ENCODE measurements at regions not wholly inside any gene's neighbourhood (a gene's known extent, or its start where the extent isn't known, plus 50 kb on each side); places are given as distances from the start of the nearest gene placed in this dataset.
"Not testable (repeated sequence)": the region's sequence is repeated elsewhere in the genome, so short reads cannot be mapped to it uniquely, and the experiment has no call there.

DNA sequence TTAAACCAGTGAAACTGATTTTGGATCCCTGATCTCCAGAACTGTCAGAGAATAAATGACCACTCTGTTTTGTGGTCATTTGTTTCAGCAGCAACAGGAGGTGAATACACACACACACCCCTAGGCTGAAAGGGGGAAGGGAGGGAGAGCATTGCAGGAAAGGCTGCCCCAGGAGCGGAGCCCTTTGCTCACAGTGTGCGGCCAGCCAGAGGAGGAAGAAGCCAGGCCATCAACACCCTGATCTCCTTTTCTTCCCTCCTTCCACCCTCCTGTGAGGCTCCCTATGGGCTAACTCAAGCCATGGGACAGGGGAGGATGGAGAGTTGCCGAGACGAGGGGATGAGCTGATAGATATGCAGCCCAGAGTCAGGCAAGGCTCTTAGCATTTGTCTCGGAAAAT, 211.9 kb downstream of the TBX5 start:
- in situ Hi-C loops (cut with HindIII; ENCODE audit: low sequenced_read_pairs): no loop called here

DNA sequence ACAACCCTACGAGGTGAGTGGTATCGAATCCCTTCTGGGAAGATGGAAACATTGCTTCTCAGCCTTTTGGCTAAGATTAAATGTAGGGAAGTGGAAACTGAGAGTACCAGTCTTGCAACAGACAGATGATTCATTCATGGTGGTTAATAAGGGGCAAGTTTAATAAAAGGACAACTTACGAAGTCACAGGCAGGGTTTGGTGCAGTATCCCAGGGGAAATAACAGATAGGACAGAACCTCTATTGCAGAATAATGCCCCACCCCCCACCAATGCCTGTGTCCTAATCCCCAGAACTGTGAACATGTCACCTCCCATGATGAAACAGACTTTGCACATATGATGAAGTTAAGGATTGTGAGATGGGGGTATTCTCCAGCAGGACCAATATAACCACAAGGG, 212.5 kb downstream of the TBX5 start:
- in situ Hi-C loops (cut with HindIII; ENCODE audit: low sequenced_read_pairs): no loop called here

DNA sequence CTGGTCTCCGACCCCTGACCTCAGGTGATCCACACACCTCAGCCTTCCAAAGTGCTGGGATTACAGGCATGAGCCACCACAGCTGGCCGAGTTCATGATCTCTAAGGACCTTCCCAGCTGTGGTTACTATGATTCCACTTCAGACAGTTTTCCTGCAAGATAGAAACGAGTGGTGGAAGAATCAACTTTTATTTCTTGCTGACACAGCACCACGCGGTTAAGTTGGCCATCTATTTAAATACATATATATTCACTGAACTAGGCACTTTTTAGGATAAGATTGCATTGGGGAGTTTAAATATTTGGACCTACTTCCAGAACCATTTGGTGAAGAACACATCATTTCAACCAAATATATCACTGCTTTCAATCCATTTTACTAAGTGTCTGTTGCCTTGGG, 213.4 kb downstream of the TBX5 start:
- in situ Hi-C loops (cut with HindIII; ENCODE audit: low sequenced_read_pairs): no loop called here

DNA sequence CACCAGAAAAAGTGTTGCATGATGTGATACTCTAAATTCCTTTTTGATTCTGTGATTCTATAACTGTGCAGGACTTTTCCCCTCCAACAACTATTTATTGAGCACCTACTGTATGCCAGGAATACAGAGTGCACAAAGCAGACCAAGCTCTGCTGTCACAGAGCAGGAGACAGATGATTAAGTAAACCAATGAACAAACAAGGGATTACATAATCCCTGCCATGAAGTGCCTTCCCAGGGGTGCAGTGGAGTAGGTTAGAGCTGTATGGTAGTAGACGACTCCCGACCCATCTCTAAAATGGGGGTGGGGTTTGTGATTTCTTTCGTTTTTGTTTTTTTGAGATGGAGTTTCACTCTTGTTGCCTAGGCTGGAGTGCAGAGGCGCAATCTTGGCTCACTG, 213.9 kb downstream of the TBX5 start:
- in situ Hi-C loops (cut with HindIII; ENCODE audit: low sequenced_read_pairs): no loop called here

DNA sequence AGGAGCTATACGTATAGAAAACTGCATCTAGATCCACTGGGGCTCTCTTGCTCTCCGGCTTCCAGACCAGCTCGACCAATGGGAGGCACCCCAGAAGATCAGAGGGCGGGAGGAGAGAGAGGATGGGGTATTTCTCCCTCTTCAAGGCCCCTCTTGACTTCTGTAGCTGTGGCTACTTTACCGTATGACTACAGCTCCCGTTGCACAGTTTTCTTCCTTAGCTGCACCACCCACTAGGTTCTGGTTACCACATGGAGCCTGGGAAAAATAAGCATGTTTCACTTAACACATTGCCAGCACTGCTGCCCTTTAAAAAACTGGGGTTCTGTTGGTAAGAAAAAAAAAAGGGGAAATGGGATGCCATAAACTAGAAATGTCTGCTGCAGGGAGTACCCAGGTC, 214.4 kb downstream of the TBX5 start:
- in situ Hi-C loops (cut with HindIII; ENCODE audit: low sequenced_read_pairs): no loop called here

DNA sequence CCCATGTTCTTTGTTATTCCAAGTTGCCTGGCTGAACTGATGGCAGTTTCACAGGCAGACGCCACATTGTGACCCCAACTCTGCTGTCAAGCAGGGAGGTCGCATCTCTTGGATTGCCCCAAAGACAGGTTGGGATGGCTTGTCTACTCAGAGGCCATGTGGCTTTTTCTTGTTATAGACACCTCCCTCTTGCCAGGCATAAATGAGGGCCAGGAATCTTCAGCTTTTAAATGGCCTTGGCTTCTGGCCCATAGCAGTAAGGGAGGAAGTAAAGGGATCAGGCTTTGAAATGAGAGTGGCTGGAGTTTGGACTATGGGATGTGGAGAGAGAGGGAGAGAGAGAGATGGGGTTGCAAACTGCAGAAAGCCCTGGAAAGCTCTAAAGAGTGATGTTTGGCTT, 215.0 kb downstream of the TBX5 start:
- in situ Hi-C loops (cut with HindIII; ENCODE audit: low sequenced_read_pairs): no loop called here

DNA sequence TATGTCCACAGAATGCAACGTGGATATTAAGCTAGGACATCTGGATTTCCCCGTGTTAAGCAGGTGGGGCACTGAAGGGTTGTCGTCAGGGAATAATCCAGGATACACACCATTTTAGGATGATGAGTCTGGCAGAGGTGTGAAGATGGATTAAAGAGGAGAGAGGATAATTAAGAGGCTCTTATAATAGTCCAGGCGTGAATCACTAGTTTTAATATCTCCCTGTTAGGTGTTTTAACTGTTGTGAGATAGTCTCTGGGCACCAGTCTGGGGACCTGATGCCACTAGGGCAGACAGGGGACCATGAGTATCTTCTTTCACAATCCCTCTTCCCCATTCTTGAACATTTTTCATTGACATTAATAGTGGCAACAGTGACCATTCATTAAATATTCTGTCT, 216.7 kb downstream of the TBX5 start:
- in situ Hi-C loops (cut with HindIII; ENCODE audit: low sequenced_read_pairs): no loop called here

DNA sequence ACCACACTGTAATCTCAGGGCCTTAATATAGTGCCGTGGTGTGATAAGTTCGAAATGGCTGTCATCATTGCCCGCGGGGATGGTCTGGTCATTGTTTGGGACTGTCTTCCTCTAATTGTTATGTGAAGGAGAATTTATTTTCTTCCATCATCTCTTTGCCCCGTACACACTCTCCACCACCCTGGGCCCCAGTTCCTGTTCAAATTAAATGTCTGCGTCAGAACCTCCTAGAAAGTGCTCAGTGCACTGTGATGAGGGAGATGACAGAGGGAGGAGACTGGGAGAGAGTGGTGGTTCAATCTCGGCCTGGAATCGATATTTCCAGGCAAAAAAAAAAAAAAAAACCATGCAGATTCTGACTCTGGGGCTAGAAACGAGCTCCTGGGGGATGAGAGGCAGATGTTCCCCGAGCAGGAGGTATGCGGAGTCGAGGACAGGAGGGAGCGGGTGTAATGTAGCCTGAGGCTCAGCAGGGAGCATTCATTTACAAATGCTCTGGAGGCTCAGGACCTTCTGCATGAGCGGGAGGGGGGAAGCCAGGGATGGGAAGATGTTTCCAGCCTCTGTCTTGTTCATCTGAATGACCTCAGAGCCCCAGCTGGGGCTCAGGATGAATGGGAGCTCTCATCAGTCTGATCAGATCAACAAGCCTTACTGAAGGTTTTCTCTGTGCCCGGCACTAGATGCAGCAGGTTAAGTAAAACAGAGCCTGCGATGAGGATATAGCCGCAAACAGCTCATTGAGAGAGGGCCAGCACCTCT, 219.5 kb downstream of the TBX5 start:
- in situ Hi-C loops (cut with HindIII; ENCODE audit: low sequenced_read_pairs): no loop called here

DNA sequence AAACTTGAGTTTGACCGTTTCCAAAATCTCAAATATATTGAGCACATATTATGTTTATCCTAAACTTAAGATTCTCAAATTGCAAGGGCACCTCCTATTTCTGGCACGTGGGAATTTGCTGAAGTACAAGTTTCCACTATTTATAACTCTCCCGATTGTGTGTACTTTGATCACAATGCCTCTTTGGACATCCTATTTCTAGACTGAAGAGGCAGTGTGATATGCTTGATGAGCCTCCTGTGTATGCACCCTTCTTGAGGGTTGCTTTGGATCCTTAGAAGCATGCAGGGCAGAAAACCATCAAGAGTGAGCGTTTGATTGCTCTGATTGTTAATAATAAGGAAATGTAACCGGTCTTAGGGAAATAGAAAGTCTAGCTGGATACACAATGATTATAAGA, 218.9 kb upstream of the RBM19 start:
- in situ Hi-C loops (cut with HindIII; ENCODE audit: low sequenced_read_pairs): no loop called here

DNA sequence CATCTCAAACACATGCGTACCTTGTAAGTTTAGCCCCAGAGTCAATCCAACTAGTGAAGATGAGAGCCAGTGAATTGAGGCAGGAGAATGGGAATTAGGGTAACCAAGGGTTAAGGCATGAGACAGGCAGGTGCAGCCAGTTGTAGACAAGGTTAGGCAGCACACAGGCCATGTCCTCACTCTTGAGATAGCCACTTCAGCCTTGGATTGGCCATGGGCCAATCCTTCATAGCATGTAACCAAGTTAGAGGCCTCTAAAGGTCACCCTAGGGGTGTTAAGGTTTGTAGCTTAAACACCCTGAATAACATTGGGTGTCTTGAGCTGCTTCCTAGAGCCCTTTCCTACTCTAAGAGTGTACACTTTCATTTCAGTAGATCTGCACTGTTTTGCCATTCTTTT, 208.2 kb upstream of the RBM19 start:
- in situ Hi-C loops (cut with HindIII; ENCODE audit: low sequenced_read_pairs): loop anchor here (10.0 kb wide), 1 partner anchor 320 kb away; no protein-coding TSS in a partner anchor

DNA sequence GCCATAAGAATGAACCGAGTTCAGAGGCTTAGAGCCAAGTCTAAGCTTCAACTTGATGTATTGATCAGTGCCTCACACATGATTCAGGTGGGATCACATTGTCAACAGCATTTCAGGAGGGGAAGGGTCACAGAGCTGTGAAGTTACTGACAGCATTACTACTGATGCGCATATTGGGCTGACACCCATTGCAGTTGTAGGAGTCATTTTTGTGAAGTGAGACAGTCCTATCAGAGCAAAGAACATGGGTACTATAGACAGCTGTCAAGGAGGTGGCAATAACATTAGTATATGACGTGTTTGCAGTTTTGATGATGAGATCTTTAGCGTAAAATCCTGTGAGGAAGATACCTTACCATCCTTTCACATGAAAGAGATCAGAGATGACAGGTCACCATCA, 206.0 kb upstream of the RBM19 start:
- in situ Hi-C loops (cut with HindIII; ENCODE audit: low sequenced_read_pairs): loop anchor here (10.0 kb wide), 1 partner anchor 323 kb away; no protein-coding TSS in a partner anchor

DNA sequence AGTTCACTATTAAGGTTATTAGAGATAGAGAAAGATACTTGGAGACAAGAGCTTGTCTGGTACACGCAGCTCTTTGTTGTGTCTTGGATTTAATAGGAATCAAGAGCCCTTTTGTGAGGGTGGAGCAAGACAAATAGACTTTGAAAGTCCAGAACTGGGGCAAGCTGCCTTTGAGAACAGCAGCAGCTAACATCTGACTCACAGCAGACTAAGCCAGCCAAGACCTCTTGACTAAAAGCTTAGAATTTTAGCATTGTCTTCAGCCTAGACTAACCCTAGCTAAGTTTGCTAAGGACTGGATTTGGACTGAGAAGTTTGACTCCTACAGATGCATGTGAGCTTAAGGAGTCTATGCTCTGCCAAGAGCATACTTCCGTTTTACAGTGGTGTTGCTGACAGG, 201.9 kb upstream of the RBM19 start:
- in situ Hi-C loops (cut with HindIII; ENCODE audit: low sequenced_read_pairs): no loop called here

DNA sequence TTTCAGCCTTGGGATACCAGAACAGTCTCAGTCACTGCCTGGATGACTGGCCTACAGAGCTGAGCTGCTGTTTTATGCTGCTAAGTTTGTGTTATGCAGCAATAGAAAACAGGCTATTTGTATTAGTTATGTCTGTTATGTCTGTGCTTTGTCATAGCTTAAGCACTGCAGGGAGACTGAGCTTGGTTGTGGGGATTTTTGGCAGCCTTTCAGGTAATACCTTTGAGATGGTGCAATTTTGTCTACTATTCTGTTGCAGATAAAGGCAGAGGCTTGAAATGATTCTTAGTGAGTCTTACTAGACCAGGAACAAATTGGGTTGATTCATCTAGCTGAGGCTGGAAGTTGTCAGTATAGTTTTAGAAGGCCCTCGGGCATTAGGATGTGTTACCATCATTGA, 201.3 kb upstream of the RBM19 start:
- in situ Hi-C loops (cut with HindIII; ENCODE audit: low sequenced_read_pairs): no loop called here

DNA sequence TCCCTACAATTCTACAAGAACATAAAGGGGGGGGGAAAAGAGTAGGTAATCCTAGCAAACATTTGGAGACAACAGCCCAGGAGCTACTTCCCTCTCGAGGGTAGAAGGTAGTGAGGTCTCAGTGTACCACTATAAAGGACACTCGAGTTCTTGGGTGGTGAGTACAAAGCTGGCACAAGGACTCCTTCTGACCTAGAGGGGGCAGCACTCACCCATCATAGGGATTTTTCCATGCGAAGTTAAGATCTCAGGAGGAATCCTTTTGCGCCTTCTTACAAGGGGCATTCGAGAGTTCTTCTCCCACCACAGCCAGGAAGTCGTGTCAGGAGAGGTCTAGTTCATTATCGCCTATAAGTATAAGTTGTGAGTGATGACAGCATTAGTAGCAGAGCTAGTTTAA, 200.2 kb upstream of the RBM19 start:
- in situ Hi-C loops (cut with HindIII; ENCODE audit: low sequenced_read_pairs): no loop called here

DNA sequence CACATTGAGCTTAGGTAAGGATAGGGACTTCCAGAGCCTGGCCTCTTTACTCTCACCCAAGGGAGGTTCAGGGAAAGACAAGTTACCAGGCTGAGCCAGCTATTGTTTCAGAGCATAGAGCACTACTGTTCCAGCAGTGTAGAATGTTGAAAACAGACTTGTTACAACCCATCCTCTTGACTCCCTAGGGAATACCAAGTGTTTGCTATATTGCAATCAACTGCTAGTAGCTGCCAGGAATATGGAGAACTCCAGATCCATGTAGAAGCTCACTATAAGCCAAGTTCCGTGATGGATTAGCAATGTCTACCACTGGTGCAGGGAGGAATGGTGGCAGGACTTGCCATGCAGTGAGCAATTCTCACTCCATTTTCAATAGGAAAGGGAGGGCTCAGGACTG, 199.8 kb upstream of the RBM19 start:
- in situ Hi-C loops (cut with HindIII; ENCODE audit: low sequenced_read_pairs): no loop called here

DNA sequence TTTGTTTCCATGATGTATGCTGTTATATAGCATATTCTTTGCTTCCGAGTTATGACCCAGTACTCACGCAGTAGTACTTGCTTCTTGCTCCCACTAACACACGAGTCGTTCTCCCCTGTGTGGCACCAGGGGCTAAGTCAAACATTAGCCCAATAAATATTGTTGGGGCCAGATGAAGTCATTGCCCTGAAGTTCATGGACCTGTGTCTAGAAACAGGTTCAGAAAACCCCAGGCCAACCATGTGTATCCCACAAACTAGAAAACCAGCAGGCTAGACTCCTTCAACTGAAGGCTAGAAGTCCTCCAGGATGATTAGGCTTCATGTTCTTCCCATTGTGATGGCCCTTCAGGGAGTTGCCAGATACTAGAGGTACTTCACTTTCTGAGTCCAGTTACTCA, 198.2 kb upstream of the RBM19 start:
- in situ Hi-C loops (cut with HindIII; ENCODE audit: low sequenced_read_pairs): no loop called here

DNA sequence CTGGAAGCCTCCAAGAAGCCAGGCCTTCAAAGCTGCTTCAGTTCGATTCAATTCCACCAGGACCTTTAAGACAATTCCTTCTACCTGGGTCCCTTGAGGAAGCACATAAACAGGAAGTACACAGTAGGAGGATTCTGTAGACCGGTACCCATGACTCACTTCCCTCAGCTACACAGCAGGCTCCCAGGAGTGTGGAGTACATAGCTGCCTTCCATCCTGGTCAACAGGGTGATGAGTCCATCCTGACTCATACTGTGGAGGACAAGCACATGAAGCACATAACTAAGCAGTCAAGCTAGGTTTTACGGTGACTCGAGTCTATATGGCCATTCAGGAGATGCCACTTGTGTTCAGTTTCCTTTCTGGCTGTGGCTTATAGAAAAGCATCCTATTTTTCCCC, 197.6 kb upstream of the RBM19 start:
- in situ Hi-C loops (cut with HindIII; ENCODE audit: low sequenced_read_pairs): no loop called here

DNA sequence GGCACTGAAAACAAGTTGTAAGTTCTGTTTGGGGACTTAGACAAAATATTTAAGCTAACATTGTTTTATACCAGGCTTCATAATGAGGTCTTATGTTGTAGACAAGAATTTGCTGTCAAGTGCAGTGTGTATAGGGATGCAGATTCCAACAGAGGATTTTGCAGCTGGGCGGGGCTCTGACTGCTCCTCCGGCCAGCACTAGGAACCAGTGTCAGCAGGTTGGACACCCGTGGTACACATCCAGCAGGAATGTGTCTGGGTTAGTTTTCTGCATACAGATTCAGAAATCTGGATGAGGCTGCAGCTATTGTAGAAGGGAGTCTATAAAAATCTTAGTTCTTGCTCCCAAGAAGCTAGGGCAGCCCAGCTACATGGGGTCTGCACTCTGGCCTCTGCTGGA, 194.3 kb upstream of the RBM19 start:
- in situ Hi-C loops (cut with HindIII; ENCODE audit: low sequenced_read_pairs): no loop called here

DNA sequence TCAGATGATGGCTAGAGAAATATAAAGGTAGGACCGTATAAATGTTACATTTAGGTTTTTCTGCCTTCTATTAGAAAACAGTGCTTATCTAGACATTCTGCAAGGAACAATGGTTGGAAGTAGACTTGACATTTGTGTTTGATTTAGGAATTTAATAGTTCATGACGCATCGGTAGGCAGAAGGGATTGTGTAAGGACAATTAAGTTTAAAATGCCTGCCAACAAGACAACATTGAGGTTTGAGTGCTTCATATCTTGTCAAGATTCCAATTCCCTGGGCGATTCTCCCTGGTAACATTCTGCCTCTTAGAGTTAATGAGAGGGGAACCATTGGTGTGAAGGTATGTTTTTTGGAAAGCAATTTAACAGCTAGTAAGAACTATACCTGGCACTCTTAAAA, 186.8 kb upstream of the RBM19 start:
- in situ Hi-C loops (cut with HindIII; ENCODE audit: low sequenced_read_pairs): no loop called here

DNA sequence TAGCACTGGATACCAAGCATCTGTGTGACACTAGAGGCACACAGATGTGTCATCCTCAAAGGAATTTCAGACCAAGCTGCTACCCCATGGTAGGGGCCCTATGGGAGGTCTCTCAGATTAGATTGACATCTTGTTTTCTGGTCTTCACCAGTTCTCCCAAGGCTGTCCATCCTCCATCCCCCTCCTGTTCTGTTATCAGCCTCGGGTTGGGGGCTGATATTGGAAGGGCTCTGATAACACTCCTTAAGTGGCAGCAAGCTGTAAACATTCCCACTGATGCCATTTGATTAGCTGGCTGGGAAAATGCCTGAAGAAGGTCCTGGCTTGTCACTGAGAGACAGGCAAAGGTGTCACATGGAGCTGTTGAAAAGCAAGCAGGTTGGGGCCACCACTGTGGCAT, 185.9 kb upstream of the RBM19 start:
- in situ Hi-C loops (cut with HindIII; ENCODE audit: low sequenced_read_pairs): no loop called here

DNA sequence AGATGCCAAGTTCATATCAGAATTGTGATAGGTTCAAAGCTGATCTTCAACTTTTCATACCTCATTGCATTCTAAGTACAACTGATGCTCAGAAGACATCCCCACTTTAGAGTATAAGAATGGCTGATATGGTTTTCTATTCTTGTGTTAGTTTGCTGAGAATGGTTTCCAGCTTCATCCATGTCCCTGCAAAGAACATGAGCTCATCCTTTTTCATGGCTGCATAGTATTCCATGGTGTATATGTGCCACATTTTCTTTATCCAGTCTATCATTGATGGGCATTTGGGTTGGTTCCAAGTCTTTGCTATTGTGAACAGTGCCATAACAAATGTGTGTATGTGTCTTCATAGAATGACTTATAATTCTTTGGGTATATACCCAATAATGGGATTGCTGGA, 184.5 kb upstream of the RBM19 start:
- in situ Hi-C loops (cut with HindIII; ENCODE audit: low sequenced_read_pairs): not testable (repeated sequence)

DNA sequence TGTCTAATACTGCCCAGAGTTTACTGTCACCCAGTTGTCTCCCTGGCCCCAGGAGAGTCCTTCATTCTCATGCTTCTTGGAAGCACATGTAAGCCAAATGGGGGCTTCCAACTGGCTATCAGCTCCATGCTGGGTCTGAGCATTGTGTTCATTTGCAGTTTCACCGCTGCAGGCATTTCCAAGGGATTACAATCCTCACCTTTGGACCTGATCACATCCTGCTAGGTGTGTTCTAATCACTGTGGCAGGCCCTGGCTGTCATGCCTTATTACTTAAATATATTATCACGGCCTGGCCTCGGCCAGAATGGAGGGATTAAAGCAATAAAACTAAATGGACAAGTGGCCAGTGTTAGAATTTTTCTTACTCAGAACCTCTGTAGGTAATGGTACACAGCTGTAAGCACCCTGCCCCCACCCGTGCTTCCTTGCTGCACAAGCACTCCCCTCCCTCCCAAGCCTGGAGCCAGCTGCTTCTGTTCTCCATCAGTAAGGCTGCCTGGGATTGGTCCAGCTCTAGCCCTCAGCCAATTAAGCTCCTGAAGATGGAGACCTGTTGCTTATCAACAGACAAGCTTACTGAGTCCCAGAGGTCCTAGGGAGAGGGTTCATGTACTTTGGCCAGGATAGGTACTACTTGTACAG, 175.9 kb upstream of the RBM19 start:
- in situ Hi-C loops (cut with HindIII; ENCODE audit: low sequenced_read_pairs): no loop called here

DNA sequence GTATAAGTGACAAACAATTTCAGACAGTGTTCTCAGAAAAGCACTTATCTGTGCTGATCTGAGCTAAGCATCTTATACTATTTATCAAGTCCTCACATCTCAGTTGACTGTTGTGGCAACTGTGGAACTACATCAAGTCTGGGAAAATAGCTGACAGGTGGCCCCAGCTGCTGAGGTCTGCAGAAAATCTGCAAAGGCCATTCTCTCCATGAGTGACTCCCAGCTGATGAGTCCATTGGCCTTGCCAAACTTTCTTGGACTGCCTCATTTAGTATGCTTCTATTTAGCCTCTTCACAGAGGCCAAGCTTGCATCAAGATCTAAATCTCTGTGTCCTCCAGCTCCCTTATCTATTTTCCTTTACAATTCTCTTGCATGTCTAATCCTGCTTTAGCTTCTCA, 174.5 kb upstream of the RBM19 start:
- in situ Hi-C loops (cut with HindIII; ENCODE audit: low sequenced_read_pairs): no loop called here
